ENCODE measurements at regions not wholly inside any gene's neighbourhood (a gene's known extent, or its start where the extent isn't known, plus 50 kb on each side); places are given as distances from the start of the nearest gene placed in this dataset.
"Not testable (repeated sequence)": the region's sequence is repeated elsewhere in the genome, so short reads cannot be mapped to it uniquely, and the experiment has no call there.

- H3K27ac ChIP-seq (ENCODE audit: low read length); H3K27me3 ChIP-seq (ENCODE audit: control insufficient read depth, insufficient read depth, low read length); H3K9me3 ChIP-seq (ENCODE audit: control insufficient read depth, insufficient read depth, low read depth, low read length); ATAC-seq; DNase-seq (ENCODE audit: low read depth, low spot score); H3K4me1 ChIP-seq (ENCODE audit: control insufficient read depth, insufficient read depth, low read length); CTCF ChIA-PET; H3K36me3 ChIP-seq (ENCODE audit: control insufficient read depth, insufficient read depth, low read length); BruUV-seq (replicated peaks); H3K4me3 ChIP-seq (ENCODE audit: low read depth in 2 of 2, low read length in 2 of 2); POLR2A ChIA-PET; in situ Hi-C loops (cut with HindIII; ENCODE audit: low pct_unique_long_range_greater_than_20kb, low sequenced_read_pairs); intact Hi-C loops (cut with micrococcal nuclease; ENCODE audit: unreplicated experiment): not testable (repeated sequence)
Observed at GRCh38 chr1:234790333-234790732, 180.4 kb upstream of the IRF2BP2 start.

- H3K27me3 ChIP-seq (ENCODE audit: control insufficient read depth, insufficient read depth, low read length); H3K4me3 ChIP-seq (ENCODE audit: low read depth in 2 of 2, low read length in 2 of 2); CTCF ChIA-PET; BruUV-seq (replicated peaks); POLR2A ChIA-PET; H3K9me3 ChIP-seq (ENCODE audit: control insufficient read depth, insufficient read depth, low read depth, low read length); DNase-seq (ENCODE audit: low read depth, low spot score); ATAC-seq; H3K36me3 ChIP-seq (ENCODE audit: control insufficient read depth, insufficient read depth, low read length); H3K27ac ChIP-seq (ENCODE audit: low read length); H3K4me1 ChIP-seq (ENCODE audit: control insufficient read depth, insufficient read depth, low read length); intact Hi-C loops (cut with micrococcal nuclease; ENCODE audit: unreplicated experiment); in situ Hi-C loops (cut with HindIII; ENCODE audit: low pct_unique_long_range_greater_than_20kb, low sequenced_read_pairs): not testable (repeated sequence)
Observed at GRCh38 chr1:234787011-234787584, 177.1 kb upstream of the IRF2BP2 start.

GRCh38 chr1:234785922-234786321 is 175.9 kb upstream of the IRF2BP2 start:
- H3K4me3 ChIP-seq (ENCODE audit: low read depth in 2 of 2, low read length in 2 of 2); H3K27ac ChIP-seq (ENCODE audit: low read length); in situ Hi-C loops (cut with HindIII; ENCODE audit: low pct_unique_long_range_greater_than_20kb, low sequenced_read_pairs); H3K4me1 ChIP-seq (ENCODE audit: control insufficient read depth, insufficient read depth, low read length); intact Hi-C loops (cut with micrococcal nuclease; ENCODE audit: unreplicated experiment); H3K9me3 ChIP-seq (ENCODE audit: control insufficient read depth, insufficient read depth, low read depth, low read length); ATAC-seq; POLR2A ChIA-PET; BruUV-seq (replicated peaks); DNase-seq (ENCODE audit: low read depth, low spot score); CTCF ChIA-PET; H3K36me3 ChIP-seq (ENCODE audit: control insufficient read depth, insufficient read depth, low read length); H3K27me3 ChIP-seq (ENCODE audit: control insufficient read depth, insufficient read depth, low read length): not testable (repeated sequence)

GRCh38 chr1:234785471-234785919 is 175.5 kb upstream of the IRF2BP2 start:
- in situ Hi-C loops (cut with HindIII; ENCODE audit: low pct_unique_long_range_greater_than_20kb, low sequenced_read_pairs); H3K27ac ChIP-seq (ENCODE audit: low read length); ATAC-seq; POLR2A ChIA-PET; BruUV-seq (replicated peaks); H3K36me3 ChIP-seq (ENCODE audit: control insufficient read depth, insufficient read depth, low read length); CTCF ChIA-PET; intact Hi-C loops (cut with micrococcal nuclease; ENCODE audit: unreplicated experiment); H3K27me3 ChIP-seq (ENCODE audit: control insufficient read depth, insufficient read depth, low read length); H3K4me1 ChIP-seq (ENCODE audit: control insufficient read depth, insufficient read depth, low read length); H3K9me3 ChIP-seq (ENCODE audit: control insufficient read depth, insufficient read depth, low read depth, low read length); H3K4me3 ChIP-seq (ENCODE audit: low read depth in 2 of 2, low read length in 2 of 2); DNase-seq (ENCODE audit: low read depth, low spot score): not testable (repeated sequence)

GRCh38 chr1:234784108-234784507 is 174.1 kb upstream of the IRF2BP2 start:
- CTCF ChIA-PET; H3K9me3 ChIP-seq (ENCODE audit: control insufficient read depth, insufficient read depth, low read depth, low read length); H3K36me3 ChIP-seq (ENCODE audit: control insufficient read depth, insufficient read depth, low read length); POLR2A ChIA-PET; BruUV-seq (replicated peaks); in situ Hi-C loops (cut with HindIII; ENCODE audit: low pct_unique_long_range_greater_than_20kb, low sequenced_read_pairs); H3K27me3 ChIP-seq (ENCODE audit: control insufficient read depth, insufficient read depth, low read length); intact Hi-C loops (cut with micrococcal nuclease; ENCODE audit: unreplicated experiment); H3K27ac ChIP-seq (ENCODE audit: low read length); H3K4me1 ChIP-seq (ENCODE audit: control insufficient read depth, insufficient read depth, low read length); H3K4me3 ChIP-seq (ENCODE audit: low read depth in 2 of 2, low read length in 2 of 2); DNase-seq (ENCODE audit: low read depth, low spot score): not testable (repeated sequence)
- ATAC-seq = peak; percentile 61; the same call in 1 of the 2 replicates

All from Panc1 (cell line).